ENCODE measurements at regions not wholly inside any gene's neighbourhood (a gene's known extent, or its start where the extent isn't known, plus 50 kb on each side); places are given as distances from the start of the nearest gene placed in this dataset.

GRCh38 chr12:65647074-65647473 is 177.2 kb upstream of the HMGA2 start:
- intact Hi-C loops (cut with DNase I): no loop called here
- Histone ChIP-seq H3K9me3 (ENCODE audit: control insufficient read depth in 2 of 3, insufficient read depth in 1 of 3, low read length in 3 of 3) (no peaks in the 10 kb centered on the region), H3K27me3 (ENCODE audit: control insufficient read depth, insufficient read depth, low read length) (no peaks in the 10 kb centered on the region), H3K9ac (ENCODE audit: low read length in 3 of 3) (no peak overlapping the region), H3K36me3 (ENCODE audit: control insufficient read depth in 2 of 3, insufficient read depth in 3 of 3, low read length in 3 of 3) (no peaks in the 10 kb centered on the region), H3K27ac (ENCODE audit: low read depth in 2 of 2, low read length in 2 of 2) (no peak overlapping the region), H3K4me3 (ENCODE audit: low read length in 3 of 3) (no peak overlapping the region), H3K4me1 (ENCODE audit: control insufficient read depth in 2 of 3, insufficient read depth in 2 of 3, low read depth in 1 of 3, low read length in 3 of 3) (no peaks in the 10 kb centered on the region)
- FAIRE-seq: no peak
- DNase-seq: no peak
- TF ChIP-seq CTCF (IDR thresholded peaks at IDR 0.05; ENCODE audit: borderline replicate concordance, extremely low read depth, insufficient read depth): no peak

DNA sequence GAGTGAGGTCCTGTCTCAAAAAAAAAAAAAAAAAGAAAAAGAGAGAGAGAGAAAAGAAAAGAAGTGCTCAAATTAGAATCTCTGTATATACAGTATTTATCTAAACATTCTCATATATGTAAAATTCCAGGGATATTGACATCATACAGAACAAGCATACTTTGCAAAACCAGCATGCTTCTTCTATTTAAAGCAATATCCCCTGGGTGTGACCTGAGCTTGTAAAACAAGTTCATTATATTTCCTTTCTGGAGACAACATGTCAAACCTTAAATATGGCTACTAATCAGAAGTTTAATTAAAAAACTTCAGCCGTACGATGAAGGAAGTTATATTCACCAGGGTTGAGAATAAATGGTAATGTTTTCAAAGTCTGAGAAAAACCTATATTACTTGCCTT is 175.8 kb upstream of the HMGA2 start:
- Histone ChIP-seq H3K9ac (ENCODE audit: low read length in 3 of 3) (no peak overlapping the region), H3K4me1 (ENCODE audit: control insufficient read depth in 2 of 3, insufficient read depth in 2 of 3, low read depth in 1 of 3, low read length in 3 of 3) (no peaks in the 10 kb centered on the region), H3K4me3 (ENCODE audit: low read length in 3 of 3) (no peak overlapping the region), H3K27me3 (ENCODE audit: control insufficient read depth, insufficient read depth, low read length) (no peaks in the 10 kb centered on the region), H3K27ac (ENCODE audit: low read depth in 2 of 2, low read length in 2 of 2) (no peak overlapping the region), H3K9me3 (ENCODE audit: control insufficient read depth in 2 of 3, insufficient read depth in 1 of 3, low read length in 3 of 3) (no peaks in the 10 kb centered on the region), H3K36me3 (ENCODE audit: control insufficient read depth in 2 of 3, insufficient read depth in 3 of 3, low read length in 3 of 3) (no peaks in the 10 kb centered on the region)
- DNase-seq (no peak), FAIRE-seq (no peak)
- no peak for TF ChIP-seq CTCF (IDR thresholded peaks at IDR 0.05; ENCODE audit: borderline replicate concordance, extremely low read depth, insufficient read depth)
- intact Hi-C loops (cut with DNase I): no loop called here

- Histone ChIP-seq H3K9ac (ENCODE audit: low read length in 3 of 3) (no peak overlapping the region), H3K4me1 (ENCODE audit: control insufficient read depth in 2 of 3, insufficient read depth in 2 of 3, low read depth in 1 of 3, low read length in 3 of 3) (no peaks in the 10 kb centered on the region), H3K9me3 (ENCODE audit: control insufficient read depth in 2 of 3, insufficient read depth in 1 of 3, low read length in 3 of 3) (no peaks in the 10 kb centered on the region), H3K4me3 (ENCODE audit: low read length in 3 of 3) (no peak overlapping the region), H3K36me3 (ENCODE audit: control insufficient read depth in 2 of 3, insufficient read depth in 3 of 3, low read length in 3 of 3) (no peaks in the 10 kb centered on the region), H3K27me3 (ENCODE audit: control insufficient read depth, insufficient read depth, low read length) (no peaks in the 10 kb centered on the region), H3K27ac (ENCODE audit: low read depth in 2 of 2, low read length in 2 of 2) (no peak overlapping the region)
- no peak for TF ChIP-seq CTCF (IDR thresholded peaks at IDR 0.05; ENCODE audit: borderline replicate concordance, extremely low read depth, insufficient read depth)
- FAIRE-seq: no peak
- intact Hi-C loops (cut with DNase I): no loop called here
- DNase-seq: peak in 1 of 5 donors; percentile 24
Observed at GRCh38 chr12:65649126-65649525, 175.2 kb upstream of the HMGA2 start.

GRCh38 chr12:65651060-65651459 is 173.2 kb upstream of the HMGA2 start:
- no peak overlapping the region for H3K9ac ChIP-seq (ENCODE audit: low read length in 3 of 3)

More at GRCh38 chr12:65651060-65651459, 173.2 kb upstream of the HMGA2 start:
- no peak for TF ChIP-seq CTCF (IDR thresholded peaks at IDR 0.05; ENCODE audit: borderline replicate concordance, extremely low read depth, insufficient read depth)
- Histone ChIP-seq H3K27me3 (ENCODE audit: control insufficient read depth, insufficient read depth, low read length) (no peaks in the 10 kb centered on the region), H3K27ac (ENCODE audit: low read depth in 2 of 2, low read length in 2 of 2) (no peak overlapping the region), H3K36me3 (ENCODE audit: control insufficient read depth in 2 of 3, insufficient read depth in 3 of 3, low read length in 3 of 3) (no peaks in the 10 kb centered on the region), H3K4me1 (ENCODE audit: control insufficient read depth in 2 of 3, insufficient read depth in 2 of 3, low read depth in 1 of 3, low read length in 3 of 3) (no peaks in the 10 kb centered on the region), H3K9me3 (ENCODE audit: control insufficient read depth in 2 of 3, insufficient read depth in 1 of 3, low read length in 3 of 3) (no peaks in the 10 kb centered on the region), H3K4me3 (ENCODE audit: low read length in 3 of 3) (no peak overlapping the region)
- FAIRE-seq (no peak), DNase-seq (no peak)
- intact Hi-C loops (cut with DNase I): no loop called here
